ENCODE measurements at regions not wholly inside any gene's neighbourhood (a gene's known extent, or its start where the extent isn't known, plus 50 kb on each side); places are given as distances from the start of the nearest gene placed in this dataset.

DNA sequence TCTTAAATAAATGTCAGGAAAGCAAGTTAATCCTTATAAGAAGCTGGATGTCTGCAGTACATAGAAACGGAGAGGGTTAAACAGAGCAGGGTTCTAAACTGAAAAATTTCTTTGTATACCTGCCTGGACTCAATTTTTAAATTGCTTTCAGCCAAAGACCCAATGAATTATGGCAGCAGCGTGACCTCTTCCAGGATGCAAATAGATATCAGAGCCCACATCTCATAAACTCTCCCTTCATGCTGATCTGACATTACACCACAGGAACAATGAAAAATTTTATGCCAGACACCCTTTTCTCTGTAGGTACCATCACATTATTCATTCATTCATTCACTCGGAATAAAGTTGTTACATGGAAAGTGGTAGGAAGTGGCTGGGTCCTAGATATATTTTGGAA is 236.4 kb downstream of the NUF2 start (continued):
- TF ChIP-seq MEF2A (IDR thresholded peaks at IDR 0.05; ENCODE audit: borderline replicate concordance, low read depth), result no peak
- no peak for TF ChIP-seq RCOR1 (IDR thresholded peaks at IDR 0.05; ENCODE audit: low read length)
- TF ChIP-seq YY1 (IDR thresholded peaks at IDR 0.05; ENCODE audit: low read depth), result no peak

DNA sequence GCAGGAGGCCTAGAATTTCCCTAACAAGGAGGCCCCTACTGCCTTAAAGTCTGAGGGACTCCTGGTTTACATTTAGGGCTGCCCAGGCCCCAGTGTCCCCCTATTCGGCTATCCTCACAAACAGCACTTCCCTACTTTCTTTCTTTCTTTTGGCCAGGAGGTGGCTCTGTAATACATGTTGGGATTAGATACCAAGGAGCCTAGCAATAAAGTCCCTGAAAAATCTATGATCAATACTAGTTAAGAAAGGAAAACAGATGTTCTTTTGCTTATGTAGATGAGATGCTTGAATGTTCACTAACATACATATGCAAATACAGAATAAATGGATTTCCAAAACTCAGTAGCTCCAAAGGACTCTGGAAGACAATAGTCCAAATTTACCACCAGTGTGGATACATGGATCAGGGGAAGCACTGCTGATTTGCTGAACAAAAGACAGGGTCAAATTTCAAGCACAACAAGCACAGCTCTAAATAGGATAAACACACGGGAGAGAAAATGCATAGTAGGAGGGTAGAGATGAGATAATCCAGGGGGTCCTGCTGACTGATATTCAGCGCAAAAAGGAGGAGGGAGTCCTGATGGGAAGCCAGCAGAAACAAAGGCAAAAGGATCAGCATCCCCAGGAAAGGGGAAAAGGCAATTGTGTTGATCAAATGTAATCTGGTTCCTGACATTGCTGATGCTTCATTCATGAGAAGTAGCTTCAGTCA is 240.0 kb downstream of the NUF2 start:
- no peak overlapping the region for H3K9ac ChIP-seq
- peak; percentile 10 for DNase-seq
- H3K36me3 ChIP-seq (replicated peaks in 1 of 2; ENCODE audit: control insufficient read depth in 1 of 2, insufficient read depth in 2 of 2, low read length in 1 of 2), result no peaks in the 10 kb centered on the region
- H3K9me3 ChIP-seq, result no peaks in the 10 kb centered on the region
- POLR2A ChIA-PET, result no interaction called here
- no peak overlapping the region for H2AFZ ChIP-seq (ENCODE audit: low read depth)
- H3K4me3 ChIP-seq (ENCODE audit: low read depth in 2 of 2, low read length in 1 of 2), result no peak overlapping the region
- peaks cover 5% of the 10 kb centered on the region; the same call in 1 of the 2 replicates for H3K27me3 ChIP-seq (ENCODE audit: insufficient read depth)
- H3K9me2 ChIP-seq, result no peaks in the 10 kb centered on the region
- WGBS (ENCODE audit: low lambda C conversion rate), result 36% methylated on average over 3 of the region's 3 CpGs
- H3K4me2 ChIP-seq, result no peak overlapping the region
- no peaks in the 10 kb centered on the region for H3K79me2 ChIP-seq (ENCODE audit: insufficient read depth)
- H3K27ac ChIP-seq (ENCODE audit: low read depth in 2 of 2, low read length in 1 of 2), result no peak overlapping the region
- no peaks in the 10 kb centered on the region for H4K20me1 ChIP-seq (ENCODE audit: insufficient read depth)
- no peaks in the 10 kb centered on the region for H3F3A ChIP-seq (replicated peaks; ENCODE audit: insufficient read depth)
- H3K4me1 ChIP-seq (ENCODE audit: control insufficient read depth in 1 of 2, insufficient read depth in 2 of 2, low read depth in 1 of 2, low read length in 1 of 2), result peaks cover 0 to 4% of the 10 kb centered on the region in 2 experiments; a peak in 2 of 4 replicates
- TF ChIP-seq SMC3 (IDR thresholded peaks at IDR 0.05; ENCODE audit: low read depth, low read length) (peak; percentile 30; the same call in 1 of the 2 replicates), TEAD4 (IDR thresholded peaks at IDR 0.05; ENCODE audit: borderline replicate concordance, insufficient read depth) (no peak), RAD21 (IDR thresholded peaks at IDR 0.05; ENCODE audit: low read length) (peak; percentile 56)
- TF ChIP-seq, protein P1, sequence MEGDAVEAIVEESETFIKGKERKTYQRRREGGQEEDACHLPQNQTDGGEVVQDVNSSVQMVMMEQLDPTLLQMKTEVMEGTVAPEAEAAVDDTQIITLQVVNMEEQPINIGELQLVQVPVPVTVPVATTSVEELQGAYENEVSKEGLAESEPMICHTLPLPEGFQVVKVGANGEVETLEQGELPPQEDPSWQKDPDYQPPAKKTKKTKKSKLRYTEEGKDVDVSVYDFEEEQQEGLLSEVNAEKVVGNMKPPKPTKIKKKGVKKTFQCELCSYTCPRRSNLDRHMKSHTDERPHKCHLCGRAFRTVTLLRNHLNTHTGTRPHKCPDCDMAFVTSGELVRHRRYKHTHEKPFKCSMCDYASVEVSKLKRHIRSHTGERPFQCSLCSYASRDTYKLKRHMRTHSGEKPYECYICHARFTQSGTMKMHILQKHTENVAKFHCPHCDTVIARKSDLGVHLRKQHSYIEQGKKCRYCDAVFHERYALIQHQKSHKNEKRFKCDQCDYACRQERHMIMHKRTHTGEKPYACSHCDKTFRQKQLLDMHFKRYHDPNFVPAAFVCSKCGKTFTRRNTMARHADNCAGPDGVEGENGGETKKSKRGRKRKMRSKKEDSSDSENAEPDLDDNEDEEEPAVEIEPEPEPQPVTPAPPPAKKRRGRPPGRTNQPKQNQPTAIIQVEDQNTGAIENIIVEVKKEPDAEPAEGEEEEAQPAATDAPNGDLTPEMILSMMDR (IDR thresholded peaks at IDR 0.05), result peak; percentile 48
- CTCF ChIA-PET, result interaction anchor here (1.0 to 1.6 kb wide), 6 partner anchors 18 to 1511 kb away, joined by 3 to 4 read pairs (median 3); no protein-coding TSS in a partner anchor

DNA sequence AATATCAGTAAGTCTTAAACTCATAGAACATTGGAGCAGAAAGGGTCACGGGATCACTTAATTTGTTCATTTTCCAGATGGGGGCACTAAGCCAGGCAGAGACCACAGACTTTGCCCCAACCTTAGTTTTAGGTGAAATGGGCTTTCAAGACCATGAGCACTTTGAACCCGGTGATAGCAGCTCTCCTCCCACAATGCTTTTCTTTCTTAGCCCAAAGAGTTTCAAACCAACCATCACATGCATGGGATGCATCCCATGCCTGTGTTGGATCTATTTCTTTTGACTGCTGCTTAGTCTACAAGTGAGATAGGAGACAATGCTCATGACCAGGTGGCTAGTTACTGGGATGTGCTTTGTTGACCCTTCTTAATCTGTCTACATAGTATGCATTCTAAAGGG is 240.6 kb downstream of the NUF2 start:
- H3K36me3 ChIP-seq (replicated peaks in 1 of 2; ENCODE audit: control insufficient read depth in 1 of 2, insufficient read depth in 2 of 2, low read length in 1 of 2), result no peaks in the 10 kb centered on the region
- CTCF ChIA-PET, result interaction anchor here (1.0 to 1.6 kb wide), 3 partner anchors 18 to 1511 kb away, joined by 3 to 4 read pairs (median 3); no protein-coding TSS in a partner anchor
- no peak overlapping the region for H2AFZ ChIP-seq (ENCODE audit: low read depth)
- TF ChIP-seq, protein P2, sequence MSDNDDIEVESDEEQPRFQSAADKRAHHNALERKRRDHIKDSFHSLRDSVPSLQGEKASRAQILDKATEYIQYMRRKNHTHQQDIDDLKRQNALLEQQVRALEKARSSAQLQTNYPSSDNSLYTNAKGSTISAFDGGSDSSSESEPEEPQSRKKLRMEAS (IDR thresholded peaks at IDR 0.05; ENCODE audit: low read depth), result no peak
- no peak for TF ChIP-seq MXI1 (IDR thresholded peaks at IDR 0.05; ENCODE audit: low read depth, low read length)
- TF ChIP-seq NRF1 (IDR thresholded peaks at IDR 0.05; ENCODE audit: low read depth, low read length), result no peak
- no peak for TF ChIP-seq YY1 (IDR thresholded peaks at IDR 0.05; ENCODE audit: low read depth)
- no peaks in the 10 kb centered on the region for H3K9me2 ChIP-seq
- H3K27me3 ChIP-seq (ENCODE audit: insufficient read depth), result peaks cover 3% of the 10 kb centered on the region; the same call in 1 of the 2 replicates
- no peak overlapping the region for H3K27ac ChIP-seq (ENCODE audit: low read depth in 2 of 2, low read length in 1 of 2)
- H3K9ac ChIP-seq, result no peak overlapping the region
- WGBS (ENCODE audit: low lambda C conversion rate), result 19% methylated on average over 2 of the region's 2 CpGs
- DNase-seq, result no peak
- POLR2A ChIA-PET, result no interaction called here
- no peaks in the 10 kb centered on the region for H3F3A ChIP-seq (replicated peaks; ENCODE audit: insufficient read depth)
- no peaks in the 10 kb centered on the region for H3K9me3 ChIP-seq
- no peaks in the 10 kb centered on the region for H3K79me2 ChIP-seq (ENCODE audit: insufficient read depth)
- H3K4me2 ChIP-seq, result no peak overlapping the region
- H3K4me1 ChIP-seq (ENCODE audit: control insufficient read depth in 1 of 2, insufficient read depth in 2 of 2, low read depth in 1 of 2, low read length in 1 of 2), result peaks cover 0 to 4% of the 10 kb centered on the region in 2 experiments; a peak in 2 of 4 replicates
- H4K20me1 ChIP-seq (ENCODE audit: insufficient read depth), result no peaks in the 10 kb centered on the region
- no peak overlapping the region for H3K4me3 ChIP-seq (ENCODE audit: low read depth in 2 of 2, low read length in 1 of 2)

Measured in SK-N-SH (cell line).